Cerebellar cortex (tissue), 1 donor: ENCODE measurements at regions not wholly inside any gene's neighbourhood (a gene's known extent, or its start where the extent isn't known, plus 50 kb on each side); places are given as distances from the start of the nearest gene placed in this dataset.

Experiments
- DNase-seq: peaks from one replicate; pipeline ENCODE4 v3.0.0-alpha.2; 2015; ENCODE audit warnings: low spot score

DNA sequence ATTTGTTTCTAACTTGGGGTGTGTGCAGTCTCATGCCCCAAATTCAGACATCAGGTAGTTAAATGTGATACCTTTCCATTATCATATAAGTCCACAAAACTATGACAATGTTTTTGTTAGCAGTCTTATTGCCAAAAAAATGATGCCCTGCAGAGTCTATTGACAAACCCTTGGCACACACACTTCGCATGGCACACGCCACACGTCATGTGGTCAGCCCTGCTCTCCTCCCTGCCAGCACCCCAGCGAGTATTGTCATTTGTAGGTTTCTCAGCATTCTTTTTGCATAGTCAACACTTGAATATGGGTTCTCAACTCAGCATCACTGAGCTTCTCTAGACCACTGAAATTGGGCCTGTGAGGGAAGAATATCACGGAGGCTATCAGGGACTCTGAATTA, 356.0 kb downstream of the INHBA start:
- DNase-seq = no peak

DNA sequence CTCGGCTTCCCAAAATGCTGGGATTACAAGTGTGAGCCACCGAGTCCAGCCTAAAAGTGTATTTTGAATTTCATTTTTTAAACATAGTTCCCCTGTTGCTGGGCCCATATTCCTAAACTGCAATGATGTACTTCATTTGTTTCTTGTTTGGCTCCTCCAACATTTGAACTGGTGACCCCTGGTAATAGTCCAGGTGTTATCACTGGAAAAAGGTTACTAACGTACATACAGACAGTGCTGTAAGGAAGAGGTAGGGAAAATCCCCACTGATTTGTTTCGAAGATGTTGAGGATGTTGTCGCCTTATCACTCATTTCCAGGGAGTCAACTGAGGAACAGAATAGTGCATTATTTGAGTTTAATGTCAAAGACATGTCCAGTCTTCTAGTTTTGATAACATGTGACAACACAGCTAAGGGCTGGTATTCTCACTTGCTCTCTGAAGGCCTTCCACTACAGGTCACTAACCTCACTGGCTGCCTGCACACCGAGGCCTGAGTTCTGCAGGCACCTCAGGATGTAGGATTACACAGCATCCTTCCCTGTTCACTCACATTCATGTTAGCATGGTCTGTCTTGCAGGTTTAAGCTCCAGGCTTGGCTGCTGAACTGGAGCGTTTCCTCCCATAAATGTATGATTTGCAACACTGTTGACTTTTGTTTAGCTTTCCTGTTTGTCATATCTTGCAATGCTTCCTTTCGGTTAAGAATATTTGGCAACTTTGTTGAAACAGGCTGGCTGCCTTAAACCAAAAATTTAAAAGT, 362.8 kb downstream of the INHBA start:
- DNase-seq = no peak

DNA sequence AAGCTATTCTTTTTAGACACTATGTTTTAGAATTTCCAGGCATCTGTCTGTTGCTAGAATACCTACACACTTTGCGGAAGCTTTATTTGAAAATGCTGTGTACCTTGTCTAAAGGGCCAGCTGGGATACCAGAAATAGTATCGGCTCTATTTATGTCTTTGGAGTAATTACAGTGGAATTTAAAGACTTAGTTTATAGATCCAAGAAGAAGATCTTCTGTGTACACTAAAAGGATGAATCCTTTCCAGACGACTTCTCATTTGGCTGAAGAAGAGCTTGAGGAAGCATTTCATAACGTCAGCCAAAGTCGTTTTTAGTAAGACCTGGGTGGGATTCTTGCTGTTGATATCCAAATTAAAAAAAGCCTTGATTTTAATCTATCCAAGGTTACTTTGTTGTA, 365.9 kb downstream of the INHBA start:
- DNase-seq = no peak

DNA sequence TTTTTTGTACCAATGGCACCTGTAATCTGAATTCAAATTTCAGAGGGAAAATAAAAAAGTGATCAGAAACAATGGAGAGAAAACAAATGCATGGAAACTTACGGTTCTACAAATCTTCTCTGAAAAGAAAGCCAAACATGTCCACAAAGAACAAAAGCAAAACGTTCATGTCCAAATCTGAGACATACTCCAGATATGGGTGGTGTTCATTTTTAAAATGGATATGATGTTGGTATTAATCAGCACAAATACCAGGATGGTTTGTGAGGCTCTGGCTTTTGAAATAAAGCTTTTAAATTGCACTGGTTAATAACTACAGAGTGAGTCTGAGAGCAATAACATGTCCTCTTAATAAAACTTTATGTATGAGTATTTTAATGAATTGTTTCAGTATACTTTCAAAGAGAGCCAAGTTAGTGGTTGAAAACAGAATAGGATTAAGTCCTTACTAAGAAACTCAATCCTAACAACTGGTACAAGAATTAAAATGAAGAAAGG, 366.4 kb downstream of the INHBA start:
- no peak for DNase-seq

DNA sequence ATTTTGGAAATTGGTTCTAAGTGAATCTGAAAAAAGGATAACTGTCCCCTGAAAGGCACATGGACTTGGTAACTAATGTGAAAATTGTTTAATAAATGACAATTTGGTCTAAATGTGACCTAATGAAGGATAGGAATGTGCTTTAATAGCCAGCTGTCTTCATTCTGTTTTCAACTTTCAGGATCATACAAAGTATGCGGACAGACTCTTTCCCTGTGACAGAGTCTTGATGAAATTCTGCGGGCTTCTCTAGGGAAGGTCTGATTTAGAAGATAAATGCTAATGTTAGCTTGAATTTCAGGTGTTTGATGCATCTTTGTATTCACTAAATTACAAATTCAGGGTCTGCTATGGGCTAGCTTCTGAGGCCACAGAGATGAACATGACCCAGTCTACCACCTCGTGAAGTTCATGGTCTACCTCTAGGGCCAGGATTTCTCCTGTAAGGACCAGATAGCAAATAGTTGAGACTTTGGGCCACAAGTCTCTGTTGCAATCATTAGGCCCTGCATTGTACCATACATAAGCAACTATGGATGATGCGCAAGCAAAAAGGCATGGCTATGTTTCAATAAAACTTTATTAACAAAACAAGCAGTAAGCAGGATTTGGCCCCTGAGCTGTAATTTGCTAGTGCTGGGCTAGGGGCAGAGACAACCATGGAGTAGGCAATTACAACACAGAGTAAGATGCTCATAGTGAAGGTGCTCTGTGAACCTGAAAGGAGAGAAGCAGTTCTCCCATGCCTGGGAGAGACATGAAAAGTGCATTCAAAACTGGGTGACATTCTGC, 368.6 kb downstream of the INHBA start:
- DNase-seq = no peak

DNA sequence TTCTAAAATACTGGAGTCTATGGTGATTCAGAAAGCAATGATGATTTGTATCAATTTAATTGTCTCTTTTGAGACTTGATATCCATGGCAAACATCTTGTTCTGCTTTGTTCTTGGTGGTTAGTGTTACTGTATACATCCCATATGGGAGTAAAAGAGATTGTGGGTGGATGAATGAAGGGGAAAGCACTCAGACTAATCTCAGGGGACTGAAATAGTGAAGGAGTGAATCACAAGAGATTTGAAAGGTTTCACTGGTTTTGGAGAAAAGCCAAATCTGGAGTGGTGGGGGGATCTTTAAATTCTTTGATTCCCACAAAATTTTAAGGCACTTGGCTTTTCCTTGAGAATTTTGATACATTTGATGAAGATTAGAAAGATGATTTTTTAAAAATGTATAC, 369.4 kb downstream of the INHBA start:
- DNase-seq = no peak

DNA sequence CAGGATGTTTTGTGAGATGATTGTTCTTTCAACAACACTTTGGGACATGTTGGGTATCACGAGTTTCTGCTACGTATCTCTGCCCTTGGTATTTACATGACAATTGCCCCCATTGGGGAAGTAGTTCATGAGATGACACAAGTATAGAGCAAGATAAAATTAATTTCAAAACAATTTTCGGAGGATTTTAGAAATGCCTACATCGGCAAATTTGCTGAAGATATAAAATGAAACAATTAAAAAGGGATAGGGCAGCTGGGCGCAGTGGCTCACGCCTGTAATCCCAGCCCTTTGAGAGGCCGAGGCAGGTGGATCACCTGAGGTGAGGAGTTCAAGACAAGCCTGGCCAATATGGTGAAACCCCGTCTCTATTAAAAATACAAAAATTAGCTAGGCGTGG, 371.7 kb downstream of the INHBA start:
- no peak for DNase-seq

DNA sequence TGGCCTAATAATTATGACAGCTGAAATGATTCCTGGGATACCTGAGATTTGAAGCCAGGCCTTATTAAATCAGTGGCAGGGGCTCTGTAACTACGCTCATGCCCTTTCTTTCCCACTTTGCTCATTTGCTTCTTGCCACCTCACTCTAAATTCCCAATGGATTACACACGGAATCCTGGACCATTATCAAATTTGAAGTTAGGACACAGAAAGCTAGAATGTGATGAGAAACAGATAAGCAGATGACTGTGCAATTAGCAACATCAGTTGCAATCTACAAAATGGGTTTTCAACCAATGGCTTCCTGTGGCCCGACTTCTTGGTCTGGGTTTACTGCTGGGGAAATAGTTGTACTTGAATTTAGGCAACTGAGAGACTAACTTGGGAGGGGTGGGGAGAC, 374.3 kb downstream of the INHBA start:
- no peak for DNase-seq

DNA sequence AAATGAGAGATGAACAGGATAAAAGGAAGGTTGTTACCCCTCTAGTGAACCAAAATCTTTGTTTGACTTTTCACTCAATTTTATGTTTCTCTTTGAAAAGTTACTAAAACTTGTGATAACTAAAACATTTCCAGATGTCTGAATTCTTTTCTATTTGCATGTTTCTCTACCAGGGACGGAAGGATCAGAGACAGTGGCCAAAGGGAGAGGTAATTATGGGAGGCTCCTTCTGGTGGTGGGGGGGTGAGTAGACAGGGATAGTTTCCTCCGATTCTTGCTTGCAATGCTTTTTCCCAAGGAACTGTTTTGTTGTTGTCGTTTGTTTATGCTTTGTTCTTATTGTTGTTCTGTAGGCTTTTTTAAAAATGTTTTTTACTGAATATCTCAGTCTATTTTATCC, 374.8 kb downstream of the INHBA start:
- no peak for DNase-seq

DNA sequence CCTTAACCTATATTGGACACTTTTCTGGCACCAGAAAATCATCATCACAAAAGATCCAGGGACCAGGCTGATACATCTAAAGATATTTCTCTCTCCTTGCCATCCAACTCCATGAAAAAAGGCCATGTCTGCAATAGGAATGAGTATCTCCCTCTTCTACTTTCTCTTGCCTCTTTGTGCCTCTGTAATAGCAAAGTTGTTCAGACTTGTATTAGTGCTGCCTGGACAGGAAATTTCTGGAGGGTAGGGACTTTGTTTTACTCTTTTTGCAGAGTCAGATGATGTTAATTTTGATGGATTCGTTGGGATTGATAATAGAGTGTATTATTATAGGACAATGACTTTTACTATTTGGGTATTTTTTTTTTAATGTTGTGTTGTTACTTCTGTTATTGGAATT, 376.3 kb downstream of the INHBA start:
- no peak for DNase-seq

DNA sequence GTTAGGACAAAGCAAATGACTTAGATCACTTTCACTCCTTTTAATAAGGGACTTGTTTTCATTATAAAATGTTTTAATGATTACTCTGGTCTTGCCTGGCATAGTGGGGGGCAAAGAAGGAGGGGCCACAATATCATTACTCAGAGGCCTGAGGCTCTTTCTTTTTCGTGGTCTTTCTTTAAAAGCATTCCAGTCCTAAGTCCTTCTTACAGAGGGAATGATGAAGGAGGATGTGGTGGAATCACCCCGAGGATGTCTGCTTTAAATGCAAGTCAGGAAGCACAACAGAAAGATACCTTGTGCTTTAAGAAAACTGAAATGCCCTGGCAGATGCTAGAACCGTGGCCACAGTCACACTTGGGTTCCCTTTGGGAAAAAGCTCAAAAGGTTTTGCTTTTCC, 379.1 kb downstream of the INHBA start:
- no peak for DNase-seq

DNA sequence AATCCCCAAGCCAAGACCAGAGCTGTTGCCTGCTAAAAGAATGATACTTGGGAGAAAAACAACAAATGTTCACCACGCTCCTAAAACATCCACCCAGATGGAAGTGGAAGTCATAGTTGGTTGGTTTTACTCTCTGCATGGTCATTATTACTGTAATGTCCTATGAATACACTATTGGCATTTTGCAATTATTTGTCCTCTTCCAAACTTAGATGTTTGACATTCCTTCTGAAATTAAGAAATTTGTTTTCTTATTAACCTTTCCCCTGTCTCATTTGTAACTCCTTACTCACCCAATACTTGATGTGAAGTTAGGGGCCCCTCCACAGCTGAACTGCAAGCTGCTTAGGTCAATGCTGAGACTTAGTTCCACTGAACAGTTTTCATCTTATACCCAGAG, 383.3 kb downstream of the INHBA start:
- DNase-seq = no peak

DNA sequence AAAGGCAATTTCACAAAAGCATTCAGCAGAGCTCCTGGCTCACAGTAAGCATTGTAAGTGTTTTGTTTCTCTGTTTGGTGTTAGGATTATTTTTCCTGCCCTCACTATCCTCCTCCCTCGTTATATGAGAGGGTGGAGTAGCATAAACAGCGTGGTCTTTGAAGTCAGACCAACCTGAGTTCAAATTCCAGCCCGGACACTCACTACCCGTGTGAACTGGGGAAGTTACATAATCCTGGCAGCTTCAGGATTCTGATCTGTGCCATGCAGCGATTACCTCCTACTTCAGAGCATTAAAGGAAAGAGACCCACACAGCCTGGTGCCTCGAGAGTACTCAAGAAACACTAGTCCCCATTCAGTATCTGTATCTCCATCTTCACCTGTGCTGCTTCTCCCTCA, 386.5 kb downstream of the INHBA start:
- no peak for DNase-seq

DNA sequence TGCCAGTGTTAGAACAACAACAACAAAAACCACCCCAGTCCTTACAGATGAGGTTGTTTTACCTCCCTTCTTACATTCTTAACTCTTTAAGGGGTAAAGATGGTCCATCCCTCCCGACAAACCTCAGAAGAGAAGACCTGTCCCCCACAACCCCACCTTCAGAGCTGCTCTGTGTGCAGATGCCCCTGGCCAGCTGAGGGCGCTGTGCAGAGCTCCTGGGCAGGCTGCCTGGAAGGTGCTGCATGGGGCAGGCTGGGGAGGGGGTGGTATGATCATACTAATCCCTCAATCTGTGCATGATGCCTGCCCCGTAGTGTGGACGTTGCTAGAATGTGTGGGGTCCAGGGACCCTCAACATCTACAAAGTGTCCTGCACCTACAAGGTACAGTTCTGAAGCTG, 387.1 kb downstream of the INHBA start:
- no peak for DNase-seq

DNA sequence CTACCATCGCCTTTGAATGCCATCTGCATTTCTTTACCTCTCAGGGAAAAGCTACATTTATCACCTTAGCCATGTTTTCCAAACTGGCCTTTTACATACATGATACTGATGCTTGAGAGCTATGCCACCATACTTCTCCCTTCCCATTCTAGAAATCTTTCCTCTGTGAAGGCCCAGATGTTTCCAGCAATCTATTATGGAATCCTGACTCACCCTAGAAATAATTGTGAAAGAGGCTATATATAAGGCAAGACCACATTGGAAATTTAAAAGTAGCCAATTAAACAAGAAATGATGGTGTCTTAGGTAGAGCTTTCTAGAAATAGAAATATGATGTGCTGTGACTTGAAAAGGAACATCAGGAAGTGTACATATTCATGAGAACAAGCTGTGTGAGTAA, 389.7 kb downstream of the INHBA start:
- DNase-seq = no peak

DNA sequence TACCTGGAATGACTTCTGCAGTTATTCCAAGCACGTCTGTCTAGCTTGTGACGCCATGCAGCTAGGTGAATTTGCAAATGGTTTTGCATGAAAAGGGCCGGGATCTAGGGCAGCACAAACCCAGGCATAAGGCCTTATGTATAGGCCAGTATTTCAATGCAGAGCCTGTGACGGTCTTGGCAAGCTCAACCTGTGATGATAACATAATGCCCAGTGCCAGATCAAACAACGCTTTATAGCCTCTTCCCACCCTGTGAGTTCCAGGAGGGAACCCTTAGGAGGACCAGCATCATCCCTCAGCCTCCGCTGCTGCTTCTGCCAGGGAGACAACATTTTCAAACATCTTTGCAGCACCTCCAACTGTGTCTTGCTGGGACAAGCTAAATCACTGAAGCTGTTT, 390.7 kb downstream of the INHBA start:
- DNase-seq = no peak

DNA sequence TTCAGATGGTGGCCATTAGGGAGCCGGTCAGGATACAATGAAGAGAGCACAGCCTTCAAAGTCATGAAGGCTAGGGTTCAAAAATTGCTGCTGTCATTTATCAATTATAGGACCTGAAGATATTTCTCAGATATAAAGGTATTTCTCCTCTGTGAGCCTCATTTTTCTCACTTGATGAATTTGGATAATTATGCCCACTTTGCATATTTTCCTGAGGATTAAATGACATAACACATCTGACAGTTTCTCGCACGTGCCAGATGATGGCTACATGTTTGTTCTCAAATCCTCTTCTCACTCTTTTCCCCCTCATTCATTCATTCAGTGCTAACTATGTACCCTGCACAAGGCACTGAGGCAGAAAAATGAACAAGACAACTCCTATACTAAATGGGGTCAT, 391.6 kb downstream of the INHBA start:
- DNase-seq = no peak

DNA sequence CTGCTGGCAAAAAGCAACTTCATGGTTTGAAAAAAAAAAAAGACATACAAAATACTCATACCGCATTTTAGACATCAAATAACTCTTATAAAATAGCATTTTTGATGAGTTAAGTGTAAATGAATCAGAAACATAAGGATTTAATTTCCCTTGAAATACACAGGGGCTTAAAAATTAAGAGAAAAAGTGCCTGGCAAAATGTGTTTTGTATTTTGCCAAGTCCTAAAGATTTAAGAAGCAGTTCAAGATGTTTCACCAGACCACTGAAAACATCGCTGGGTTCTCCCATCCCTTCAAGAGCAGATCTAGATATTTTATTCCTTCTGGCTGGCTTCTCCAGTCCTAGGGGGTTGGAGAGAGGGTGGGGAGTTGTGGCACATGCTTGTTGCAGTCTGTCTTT, 396.4 kb downstream of the INHBA start:
- no peak for DNase-seq

DNA sequence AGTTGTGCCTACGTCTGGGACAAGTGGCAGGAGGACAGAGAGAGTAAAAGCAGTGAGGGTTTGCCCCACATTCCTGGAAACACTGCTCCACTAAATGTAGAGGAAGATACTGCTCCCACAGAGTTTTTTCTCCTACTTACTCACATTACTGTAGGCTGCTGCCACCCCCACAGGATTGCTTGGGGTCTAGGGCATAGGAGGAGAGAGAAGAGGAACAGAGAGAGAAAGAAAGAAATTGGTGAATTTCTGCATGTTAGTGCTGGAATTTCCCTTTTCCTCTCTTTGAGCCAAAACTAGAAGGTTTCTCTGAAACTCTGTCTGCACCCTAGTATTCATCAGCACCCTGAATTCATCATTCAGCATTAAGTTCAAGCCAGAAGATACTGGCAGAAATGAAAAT, 397.9 kb downstream of the INHBA start:
- DNase-seq = no peak

DNA sequence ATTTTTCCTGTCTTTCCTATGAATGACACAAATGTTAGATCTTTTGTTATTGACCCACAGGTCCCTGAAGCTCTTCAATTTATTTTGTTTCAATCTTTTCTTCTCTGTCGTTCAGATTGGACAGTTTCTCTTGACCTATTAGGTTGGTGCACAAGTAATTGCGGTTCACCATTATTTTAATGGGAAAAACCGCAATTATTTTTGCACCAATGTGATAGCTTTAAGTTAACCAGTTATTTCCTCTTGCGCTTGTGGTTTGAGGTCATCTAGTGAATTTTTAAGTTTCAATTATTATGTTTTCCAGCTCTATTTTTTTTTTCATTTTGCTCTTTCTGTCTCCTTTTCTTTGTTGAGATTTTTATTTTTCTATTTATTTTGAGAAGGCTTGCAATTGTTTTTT, 399.2 kb downstream of the INHBA start:
- DNase-seq = no peak

DNA sequence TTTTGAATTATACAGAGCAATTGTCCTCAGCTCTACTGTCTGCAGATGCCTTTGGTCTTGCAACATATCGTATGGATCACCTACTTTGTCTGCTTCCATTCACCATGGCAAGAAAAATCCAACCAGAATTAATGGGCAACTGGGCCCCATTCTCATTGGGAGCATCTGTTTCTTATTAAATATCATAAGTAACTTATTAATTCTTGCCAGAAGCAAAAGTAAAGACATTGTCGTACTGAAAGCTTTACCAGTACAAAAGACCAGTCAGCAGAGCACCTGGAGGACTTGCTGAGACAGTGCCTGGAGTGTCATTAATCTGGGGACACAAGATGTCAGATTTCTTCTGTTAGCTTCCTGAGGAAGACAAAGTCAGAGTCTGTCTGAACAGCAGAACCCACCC, 404.5 kb downstream of the INHBA start:
- DNase-seq = no peak

DNA sequence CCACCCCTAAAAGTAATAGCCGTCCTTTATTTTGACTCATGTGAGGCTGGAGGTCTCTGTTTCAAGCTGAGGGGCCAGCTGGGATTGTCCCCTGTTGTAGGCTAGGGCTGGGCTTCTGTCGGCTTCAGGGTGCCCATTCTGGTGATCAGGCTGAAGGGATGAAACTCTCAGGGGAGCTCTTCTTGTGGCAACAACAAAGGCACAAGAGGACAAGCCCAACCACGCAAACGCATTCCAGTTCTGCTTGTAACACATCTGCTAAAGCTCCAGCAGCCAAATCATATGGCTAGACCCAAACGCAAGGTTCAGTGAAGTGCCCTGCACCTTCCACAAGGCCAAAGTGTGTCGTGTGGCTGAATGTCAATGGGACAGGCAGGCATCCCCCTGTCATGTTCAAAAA, 405.7 kb downstream of the INHBA start:
- no peak for DNase-seq

DNA sequence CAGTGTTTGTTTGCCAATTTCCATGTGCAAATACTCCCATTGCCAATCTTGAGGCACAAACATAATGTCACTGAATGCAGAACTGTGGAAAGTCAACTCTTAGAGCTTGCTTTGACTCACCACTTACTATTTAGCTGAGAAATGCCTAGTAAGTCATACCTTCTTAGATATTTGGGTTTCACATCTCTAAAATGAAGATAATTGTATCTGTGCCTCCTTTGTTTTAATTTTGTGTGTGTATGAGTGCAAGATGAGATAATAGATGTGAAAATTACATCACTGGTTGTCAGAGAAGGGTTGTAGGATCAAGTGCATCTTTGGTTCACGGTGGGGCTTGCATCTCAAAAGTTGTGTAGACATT, 407.5 kb downstream of the INHBA start:
- DNase-seq = no peak
